ENCODE measurements at regions not wholly inside any gene's neighbourhood (a gene's known extent, or its start where the extent isn't known, plus 50 kb on each side); places are given as distances from the start of the nearest gene placed in this dataset.

- DNase-seq (ENCODE audit: low spot score) = no peak
- ATAC-seq (ENCODE audit: low read depth) = no peak
- Histone ChIP-seq H3K36me3 (ENCODE audit: low read depth) (no peaks in the 10 kb centered on the region), H3K27ac (ENCODE audit: poor library complexity, severe bottlenecking) (no peak overlapping the region), H3K4me3 (ENCODE audit: severe bottlenecking) (no peak overlapping the region), H3K27me3 (ENCODE audit: insufficient read depth, poor library complexity, severe bottlenecking) (no peaks in the 10 kb centered on the region), H3K4me1 (ENCODE audit: insufficient read depth, poor library complexity, severe bottlenecking) (no peaks in the 10 kb centered on the region), H3K9me3 (ENCODE audit: severe bottlenecking) (no peaks in the 10 kb centered on the region)
- no peak for TF ChIP-seq CTCF (IDR thresholded peaks at IDR 0.05; ENCODE audit: poor library complexity, severe bottlenecking)
These were observed 249.1 kb downstream of the DIRAS2 start for GRCh38 chr9:90393365-90394152.

- no peaks in the 10 kb centered on the region for H3K27me3 ChIP-seq (ENCODE audit: insufficient read depth, poor library complexity, severe bottlenecking)
- no peak for TF ChIP-seq CTCF (IDR thresholded peaks at IDR 0.05; ENCODE audit: poor library complexity, severe bottlenecking)
- no peaks in the 10 kb centered on the region for H3K9me3 ChIP-seq (ENCODE audit: severe bottlenecking)
- H3K4me3 ChIP-seq (ENCODE audit: severe bottlenecking) = no peak overlapping the region
- no peaks in the 10 kb centered on the region for H3K36me3 ChIP-seq (ENCODE audit: low read depth)
- H3K4me1 ChIP-seq (ENCODE audit: insufficient read depth, poor library complexity, severe bottlenecking) = no peaks in the 10 kb centered on the region
- H3K27ac ChIP-seq (ENCODE audit: poor library complexity, severe bottlenecking) = no peak overlapping the region
- DNase-seq (ENCODE audit: low spot score) = no peak
- ATAC-seq (ENCODE audit: low read depth) = no peak
These were observed 247.8 kb downstream of the DIRAS2 start for GRCh38 chr9:90394871-90395270.

GRCh38 chr9:90400091-90400490, 242.5 kb downstream of the DIRAS2 start:
- no peaks in the 10 kb centered on the region for H3K4me1 ChIP-seq (ENCODE audit: insufficient read depth, poor library complexity, severe bottlenecking)
- DNase-seq (ENCODE audit: low spot score) (no peak), ATAC-seq (ENCODE audit: low read depth) (no peak)
- H3K27me3 ChIP-seq (ENCODE audit: insufficient read depth, poor library complexity, severe bottlenecking) = no peaks in the 10 kb centered on the region
- H3K27ac ChIP-seq (ENCODE audit: poor library complexity, severe bottlenecking) = no peak overlapping the region
- H3K4me3 ChIP-seq (ENCODE audit: severe bottlenecking) = no peak overlapping the region
- TF ChIP-seq CTCF (IDR thresholded peaks at IDR 0.05; ENCODE audit: poor library complexity, severe bottlenecking) = no peak
- no peaks in the 10 kb centered on the region for H3K36me3 ChIP-seq (ENCODE audit: low read depth)
- H3K9me3 ChIP-seq (ENCODE audit: severe bottlenecking) = no peaks in the 10 kb centered on the region

- Histone ChIP-seq H3K4me1 (ENCODE audit: insufficient read depth, poor library complexity, severe bottlenecking) (no peaks in the 10 kb centered on the region), H3K9me3 (ENCODE audit: severe bottlenecking) (peaks cover 2% of the 10 kb centered on the region), H3K4me3 (ENCODE audit: severe bottlenecking) (no peak overlapping the region), H3K36me3 (ENCODE audit: low read depth) (no peaks in the 10 kb centered on the region), H3K27ac (ENCODE audit: poor library complexity, severe bottlenecking) (no peak overlapping the region), H3K27me3 (ENCODE audit: insufficient read depth, poor library complexity, severe bottlenecking) (no peaks in the 10 kb centered on the region)
- no peak for TF ChIP-seq CTCF (IDR thresholded peaks at IDR 0.05; ENCODE audit: poor library complexity, severe bottlenecking)
- no peak for DNase-seq (ENCODE audit: low spot score)
- ATAC-seq (ENCODE audit: low read depth) = no peak
These were observed 234.0 kb downstream of the DIRAS2 start for GRCh38 chr9:90408659-90409058.

GRCh38 chr9:90419221-90419851, 223.3 kb downstream of the DIRAS2 start:
- no peak for TF ChIP-seq CTCF (IDR thresholded peaks at IDR 0.05; ENCODE audit: poor library complexity, severe bottlenecking)
- no peaks in the 10 kb centered on the region for H3K27me3 ChIP-seq (ENCODE audit: insufficient read depth, poor library complexity, severe bottlenecking)
- H3K9me3 ChIP-seq (ENCODE audit: severe bottlenecking) = no peaks in the 10 kb centered on the region
- no peaks in the 10 kb centered on the region for H3K4me1 ChIP-seq (ENCODE audit: insufficient read depth, poor library complexity, severe bottlenecking)
- no peaks in the 10 kb centered on the region for H3K36me3 ChIP-seq (ENCODE audit: low read depth)
- H3K4me3 ChIP-seq (ENCODE audit: severe bottlenecking) = no peak overlapping the region
- DNase-seq (ENCODE audit: low spot score) (no peak), ATAC-seq (ENCODE audit: low read depth) (no peak)
- no peak overlapping the region for H3K27ac ChIP-seq (ENCODE audit: poor library complexity, severe bottlenecking)
